ENCODE measurements at regions not wholly inside any gene's neighbourhood (a gene's known extent, or its start where the extent isn't known, plus 50 kb on each side); places are given as distances from the start of the nearest gene placed in this dataset.

DNA sequence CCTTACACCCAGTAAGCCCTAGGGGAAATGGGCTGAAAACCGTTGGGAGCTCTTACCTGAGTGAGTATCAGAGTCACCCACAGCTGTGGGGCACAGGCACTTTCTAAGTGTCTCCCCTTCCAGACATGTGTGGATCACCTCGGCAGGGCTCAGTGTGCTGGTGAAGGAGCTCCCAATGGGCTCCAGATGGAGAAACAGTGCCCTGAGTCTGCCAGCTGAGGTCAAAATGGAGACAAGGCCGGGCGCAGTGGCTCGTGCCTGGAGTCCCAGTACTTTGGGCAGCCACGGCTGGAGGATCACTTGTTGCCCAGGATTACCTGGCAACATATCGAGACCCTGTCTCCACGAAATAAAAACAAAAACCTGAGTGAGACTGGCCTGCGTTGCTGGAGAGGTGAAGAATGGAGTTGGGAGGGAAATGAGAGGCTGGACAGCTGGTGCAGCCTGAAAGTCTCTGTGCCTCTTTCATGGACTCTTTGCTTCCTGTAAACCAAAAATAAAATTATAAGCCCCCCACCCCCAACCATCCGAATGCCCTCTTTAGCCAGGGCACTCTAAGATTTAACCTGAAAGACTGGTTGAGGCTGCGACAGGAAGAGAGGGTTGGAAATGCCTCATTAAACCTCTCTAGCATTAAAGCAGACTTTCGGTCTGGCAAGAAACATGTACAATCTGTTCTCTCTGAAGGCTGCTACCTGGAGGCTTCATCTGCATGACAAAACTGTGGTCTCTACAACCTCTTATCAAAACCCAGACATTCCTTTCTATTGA lies 111.8 kb downstream of the SNX19 start:
- TF ChIP-seq, protein P1, sequence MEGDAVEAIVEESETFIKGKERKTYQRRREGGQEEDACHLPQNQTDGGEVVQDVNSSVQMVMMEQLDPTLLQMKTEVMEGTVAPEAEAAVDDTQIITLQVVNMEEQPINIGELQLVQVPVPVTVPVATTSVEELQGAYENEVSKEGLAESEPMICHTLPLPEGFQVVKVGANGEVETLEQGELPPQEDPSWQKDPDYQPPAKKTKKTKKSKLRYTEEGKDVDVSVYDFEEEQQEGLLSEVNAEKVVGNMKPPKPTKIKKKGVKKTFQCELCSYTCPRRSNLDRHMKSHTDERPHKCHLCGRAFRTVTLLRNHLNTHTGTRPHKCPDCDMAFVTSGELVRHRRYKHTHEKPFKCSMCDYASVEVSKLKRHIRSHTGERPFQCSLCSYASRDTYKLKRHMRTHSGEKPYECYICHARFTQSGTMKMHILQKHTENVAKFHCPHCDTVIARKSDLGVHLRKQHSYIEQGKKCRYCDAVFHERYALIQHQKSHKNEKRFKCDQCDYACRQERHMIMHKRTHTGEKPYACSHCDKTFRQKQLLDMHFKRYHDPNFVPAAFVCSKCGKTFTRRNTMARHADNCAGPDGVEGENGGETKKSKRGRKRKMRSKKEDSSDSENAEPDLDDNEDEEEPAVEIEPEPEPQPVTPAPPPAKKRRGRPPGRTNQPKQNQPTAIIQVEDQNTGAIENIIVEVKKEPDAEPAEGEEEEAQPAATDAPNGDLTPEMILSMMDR (IDR thresholded peaks at IDR 0.05) = no peak
- TF ChIP-seq TCF7L2 (IDR thresholded peaks at IDR 0.05; ENCODE audit: low read depth, low read length) = no peak
- no peak for TF ChIP-seq SIN3A (IDR thresholded peaks at IDR 0.05; ENCODE audit: borderline replicate concordance, insufficient read depth, low read depth, low read length)
- TF ChIP-seq POLR2AphosphoS5 (IDR thresholded peaks at IDR 0.05; ENCODE audit: low read depth, low read length) = no peak
- TF ChIP-seq, protein P2, sequence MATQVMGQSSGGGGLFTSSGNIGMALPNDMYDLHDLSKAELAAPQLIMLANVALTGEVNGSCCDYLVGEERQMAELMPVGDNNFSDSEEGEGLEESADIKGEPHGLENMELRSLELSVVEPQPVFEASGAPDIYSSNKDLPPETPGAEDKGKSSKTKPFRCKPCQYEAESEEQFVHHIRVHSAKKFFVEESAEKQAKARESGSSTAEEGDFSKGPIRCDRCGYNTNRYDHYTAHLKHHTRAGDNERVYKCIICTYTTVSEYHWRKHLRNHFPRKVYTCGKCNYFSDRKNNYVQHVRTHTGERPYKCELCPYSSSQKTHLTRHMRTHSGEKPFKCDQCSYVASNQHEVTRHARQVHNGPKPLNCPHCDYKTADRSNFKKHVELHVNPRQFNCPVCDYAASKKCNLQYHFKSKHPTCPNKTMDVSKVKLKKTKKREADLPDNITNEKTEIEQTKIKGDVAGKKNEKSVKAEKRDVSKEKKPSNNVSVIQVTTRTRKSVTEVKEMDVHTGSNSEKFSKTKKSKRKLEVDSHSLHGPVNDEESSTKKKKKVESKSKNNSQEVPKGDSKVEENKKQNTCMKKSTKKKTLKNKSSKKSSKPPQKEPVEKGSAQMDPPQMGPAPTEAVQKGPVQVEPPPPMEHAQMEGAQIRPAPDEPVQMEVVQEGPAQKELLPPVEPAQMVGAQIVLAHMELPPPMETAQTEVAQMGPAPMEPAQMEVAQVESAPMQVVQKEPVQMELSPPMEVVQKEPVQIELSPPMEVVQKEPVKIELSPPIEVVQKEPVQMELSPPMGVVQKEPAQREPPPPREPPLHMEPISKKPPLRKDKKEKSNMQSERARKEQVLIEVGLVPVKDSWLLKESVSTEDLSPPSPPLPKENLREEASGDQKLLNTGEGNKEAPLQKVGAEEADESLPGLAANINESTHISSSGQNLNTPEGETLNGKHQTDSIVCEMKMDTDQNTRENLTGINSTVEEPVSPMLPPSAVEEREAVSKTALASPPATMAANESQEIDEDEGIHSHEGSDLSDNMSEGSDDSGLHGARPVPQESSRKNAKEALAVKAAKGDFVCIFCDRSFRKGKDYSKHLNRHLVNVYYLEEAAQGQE (IDR thresholded peaks at IDR 0.05; ENCODE audit: insufficient read depth in 1 of 2, low read depth in 2 of 2, low read length in 1 of 2) = no peak
- Histone ChIP-seq H3K27me3 (ENCODE audit: control insufficient read depth, insufficient read depth, low read length) (no peaks in the 10 kb centered on the region), H3K4me1 (ENCODE audit: control insufficient read depth, insufficient read depth, low read length) (no peaks in the 10 kb centered on the region), H3K4me3 (ENCODE audit: low read depth in 2 of 2, low read length in 2 of 2) (no peak overlapping the region), H3K27ac (ENCODE audit: low read length) (no peak overlapping the region), H3K9me3 (ENCODE audit: control insufficient read depth, insufficient read depth, low read depth, low read length) (no peaks in the 10 kb centered on the region), H3K36me3 (ENCODE audit: control insufficient read depth, insufficient read depth, low read length) (no peaks in the 10 kb centered on the region)
- in situ Hi-C loops (cut with HindIII; ENCODE audit: low pct_unique_long_range_greater_than_20kb, low sequenced_read_pairs) (no loop called here), intact Hi-C loops (cut with micrococcal nuclease; ENCODE audit: unreplicated experiment) (no loop called here)
- ATAC-seq = no peak
- no peak for DNase-seq (ENCODE audit: low read depth, low spot score)
- CTCF ChIA-PET = no interaction called here
- POLR2A ChIA-PET = interaction anchor here (0.5 to 0.6 kb wide), 2 partner anchors 32 to 175 kb away, joined by 3 to 8 read pairs; no protein-coding TSS in a partner anchor
- BruUV-seq (replicated peaks) = no TSS peak

DNA sequence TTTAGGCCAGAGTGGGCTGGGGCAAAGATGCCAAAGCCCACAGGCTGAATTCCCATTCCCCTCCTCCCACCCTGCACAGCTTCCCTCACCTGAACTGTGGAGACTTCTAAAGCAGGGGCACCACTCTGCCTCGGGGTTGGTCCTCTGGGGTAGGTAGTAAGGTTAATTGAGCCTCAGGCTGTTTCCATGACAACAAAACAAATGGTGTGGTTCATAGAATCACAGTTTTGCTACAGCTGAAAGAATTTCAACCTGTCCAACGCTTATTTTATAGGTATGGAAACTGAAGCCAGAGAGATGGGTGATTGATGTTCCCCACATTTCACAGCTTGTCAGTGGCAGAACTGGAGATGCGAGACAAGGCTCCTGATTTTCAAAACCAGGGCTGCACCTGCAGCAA lies 109.5 kb downstream of the SNX19 start:
- in situ Hi-C loops (cut with HindIII; ENCODE audit: low pct_unique_long_range_greater_than_20kb, low sequenced_read_pairs) = no loop called here
- H3K4me1 ChIP-seq (ENCODE audit: control insufficient read depth, insufficient read depth, low read length) = no peaks in the 10 kb centered on the region
- H3K36me3 ChIP-seq (ENCODE audit: control insufficient read depth, insufficient read depth, low read length) = no peaks in the 10 kb centered on the region
- no peak overlapping the region for H3K4me3 ChIP-seq (ENCODE audit: low read depth in 2 of 2, low read length in 2 of 2)
- intact Hi-C loops (cut with micrococcal nuclease; ENCODE audit: unreplicated experiment) = no loop called here
- DNase-seq (ENCODE audit: low read depth, low spot score) (no peak), ATAC-seq (no peak)
- BruUV-seq (replicated peaks) = no TSS peak
- H3K27me3 ChIP-seq (ENCODE audit: control insufficient read depth, insufficient read depth, low read length) = no peaks in the 10 kb centered on the region
- H3K9me3 ChIP-seq (ENCODE audit: control insufficient read depth, insufficient read depth, low read depth, low read length) = no peaks in the 10 kb centered on the region
- TF ChIP-seq SIN3A (IDR thresholded peaks at IDR 0.05; ENCODE audit: borderline replicate concordance, insufficient read depth, low read depth, low read length) = no peak
- TF ChIP-seq, protein P2 (IDR thresholded peaks at IDR 0.05; ENCODE audit: insufficient read depth in 1 of 2, low read depth in 2 of 2, low read length in 1 of 2) = no peak
- TF ChIP-seq, protein P1 (IDR thresholded peaks at IDR 0.05) = no peak
- no peak for TF ChIP-seq POLR2AphosphoS5 (IDR thresholded peaks at IDR 0.05; ENCODE audit: low read depth, low read length)
- no peak for TF ChIP-seq TCF7L2 (IDR thresholded peaks at IDR 0.05; ENCODE audit: low read depth, low read length)
- POLR2A ChIA-PET = no interaction called here
- H3K27ac ChIP-seq (ENCODE audit: low read length) = no peak overlapping the region
- CTCF ChIA-PET = no interaction called here

Measured in Panc1 (cell line).